ENCODE measurements at regions not wholly inside any gene's neighbourhood (a gene's known extent, or its start where the extent isn't known, plus 50 kb on each side); places are given as distances from the start of the nearest gene placed in this dataset.
"Not testable (repeated sequence)": the region's sequence is repeated elsewhere in the genome, so short reads cannot be mapped to it uniquely, and the experiment has no call there.

DNA sequence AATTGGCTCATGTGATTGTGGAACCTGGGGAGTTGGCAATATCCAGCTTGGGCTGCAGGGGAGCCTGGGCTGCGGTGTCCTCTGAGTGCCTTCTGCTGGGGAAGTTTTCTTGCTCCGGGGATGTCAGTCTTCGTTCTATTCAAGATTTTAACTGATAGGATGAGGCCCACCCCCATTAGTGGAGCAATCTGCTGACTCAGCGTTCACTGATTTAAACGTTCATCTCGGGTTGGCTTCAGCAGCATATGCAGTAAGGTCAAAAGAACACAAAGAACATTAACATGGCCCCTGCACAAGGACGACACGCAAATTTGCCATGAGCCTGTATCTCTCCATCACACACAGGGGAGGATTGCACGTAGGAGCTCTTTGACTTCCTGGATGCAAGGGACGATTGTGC is 360.6 kb upstream of the ADARB2 start:
- no peak for DNase-seq (ENCODE audit: low spot score)

DNA sequence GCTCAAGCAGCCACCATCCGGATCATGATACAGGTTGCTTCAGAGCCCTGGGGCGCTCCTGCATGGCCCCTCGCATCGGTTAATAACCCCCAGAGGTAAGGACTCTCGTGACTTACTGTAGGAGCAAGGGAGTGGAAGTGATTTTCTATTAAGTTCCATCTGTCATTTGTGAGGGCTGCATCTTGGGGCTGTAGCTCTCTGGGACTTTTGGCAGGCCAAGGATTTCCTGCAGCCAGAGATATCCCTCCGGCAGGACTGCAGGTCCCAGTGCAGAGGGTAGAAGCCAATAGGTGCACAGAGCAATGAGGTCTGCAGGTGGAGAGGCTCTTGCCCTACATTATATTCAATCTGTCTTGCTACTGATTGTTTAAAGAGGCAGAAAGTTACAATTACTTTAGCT is 356.8 kb upstream of the ADARB2 start:
- DNase-seq (ENCODE audit: low spot score): no peak

DNA sequence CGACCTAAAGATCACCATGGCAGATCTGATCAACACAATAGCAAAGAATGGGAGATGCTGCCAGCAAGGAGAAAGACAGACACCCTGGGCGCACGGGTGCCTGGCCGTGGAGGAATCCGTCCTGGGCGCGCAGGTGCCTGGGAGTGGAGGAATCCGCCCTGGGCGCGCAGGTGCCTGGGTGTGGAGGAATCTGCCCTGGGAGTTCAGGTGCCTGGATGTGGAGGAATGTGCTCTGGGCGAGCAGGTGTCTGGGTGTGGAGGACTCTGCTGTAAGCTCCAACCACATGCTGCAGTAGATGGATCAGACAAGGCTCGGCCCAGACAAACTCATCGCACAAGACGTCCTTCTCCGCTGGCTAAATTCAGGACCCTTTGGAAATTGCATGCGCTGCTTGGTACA is 346.3 kb upstream of the ADARB2 start:
- no peak for DNase-seq (ENCODE audit: low spot score)

DNA sequence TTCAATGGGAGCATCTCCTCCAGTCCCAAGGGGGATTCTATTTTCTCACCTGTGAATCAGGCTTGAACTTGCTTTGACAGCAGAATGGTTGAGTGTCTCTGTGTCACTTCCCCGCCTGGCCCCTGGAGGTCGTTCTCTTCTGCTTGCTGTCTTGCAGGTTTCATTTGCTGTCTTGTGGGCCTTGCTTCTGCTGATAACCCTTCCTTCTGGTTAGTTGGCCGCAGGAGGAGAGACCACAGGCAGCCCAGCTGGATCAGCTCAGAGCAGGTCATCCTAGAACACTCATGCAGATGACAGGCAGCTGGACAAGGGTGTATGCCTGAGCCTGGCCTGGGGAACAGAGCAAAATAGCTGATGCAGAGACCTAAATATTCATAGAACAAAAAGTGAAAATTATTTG is 344.2 kb upstream of the ADARB2 start:
- DNase-seq (ENCODE audit: low spot score): no peak

DNA sequence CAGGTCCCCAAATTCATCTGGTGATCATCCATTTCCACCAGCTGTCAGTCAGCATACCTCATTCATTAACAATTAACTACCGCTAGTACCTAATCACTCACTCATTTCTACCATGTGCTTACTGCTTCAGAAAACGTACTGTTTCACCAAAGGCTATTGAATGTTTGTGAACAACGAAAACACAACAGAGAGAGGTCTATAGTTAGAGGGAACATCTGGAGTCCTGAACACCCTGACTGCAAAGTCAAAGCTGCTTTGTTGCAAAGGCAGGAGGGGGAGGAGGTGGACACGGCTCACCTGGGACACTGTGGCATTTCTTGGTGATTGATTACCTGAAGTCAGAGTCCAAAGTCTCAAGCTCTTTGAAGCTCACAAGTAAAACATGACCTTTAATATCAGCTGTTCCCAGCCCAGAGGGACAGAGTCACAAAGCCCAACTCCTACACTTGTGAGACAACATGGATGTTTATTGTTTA is 342.3 kb upstream of the ADARB2 start:
- no peak for DNase-seq (ENCODE audit: low spot score)

DNA sequence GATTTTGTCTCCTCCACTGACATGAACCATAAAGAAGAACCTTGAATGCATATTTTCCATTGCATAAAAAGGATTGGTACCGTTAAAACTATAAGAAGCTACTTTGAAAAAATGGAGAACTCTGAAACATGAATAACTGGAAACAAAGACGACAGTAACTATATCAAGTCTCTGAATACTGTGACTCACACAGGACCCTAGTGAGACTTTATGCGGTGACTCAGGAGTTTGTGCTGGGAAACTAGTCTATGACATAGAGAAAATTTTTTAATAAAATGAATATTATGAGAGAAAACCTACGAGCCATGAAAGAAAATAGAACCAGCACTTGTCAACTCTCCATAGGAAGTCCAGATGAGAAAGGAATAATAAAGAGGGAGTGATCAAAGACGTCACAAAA is 339.9 kb upstream of the ADARB2 start:
- DNase-seq (ENCODE audit: low spot score): no peak

DNA sequence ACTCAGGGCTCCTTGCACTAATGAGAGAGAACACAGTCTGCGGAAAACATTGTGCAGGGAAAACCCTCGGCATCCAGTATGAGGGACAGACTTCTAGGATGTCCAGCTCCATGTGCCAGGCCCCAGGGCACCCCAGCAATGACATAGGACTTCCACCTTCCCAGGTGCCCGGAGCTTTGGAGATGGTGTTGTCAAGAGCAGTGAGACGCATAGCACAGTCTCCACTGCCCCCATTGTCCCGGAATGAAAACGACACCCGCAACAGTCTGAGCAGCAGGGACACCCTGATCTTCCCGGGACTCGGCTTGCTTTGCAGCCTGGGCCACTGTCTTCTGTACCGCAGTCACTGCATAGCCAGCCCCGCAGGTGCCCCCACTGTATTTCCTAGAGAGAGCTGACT is 339.2 kb upstream of the ADARB2 start:
- no peak for DNase-seq (ENCODE audit: low spot score)

DNA sequence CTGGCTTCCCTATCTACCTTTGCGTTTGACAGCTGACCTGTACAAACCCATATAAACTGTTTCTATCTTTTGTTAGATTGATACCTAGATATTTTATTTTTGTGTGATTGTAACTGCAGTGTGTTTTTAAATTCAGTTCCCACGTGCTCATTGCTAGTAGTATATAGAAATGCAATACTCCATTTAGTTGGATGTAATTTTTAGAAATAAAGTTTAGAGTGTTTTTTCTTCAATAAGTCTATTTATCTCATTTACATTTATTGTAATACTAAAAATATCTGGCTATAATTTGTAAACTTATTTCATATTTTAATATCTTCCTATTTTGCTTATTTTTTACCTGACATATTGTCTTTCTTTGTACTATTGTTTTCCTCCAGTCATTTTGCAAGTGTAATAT is 329.7 kb upstream of the ADARB2 start:
- DNase-seq (ENCODE audit: low spot score): no peak

DNA sequence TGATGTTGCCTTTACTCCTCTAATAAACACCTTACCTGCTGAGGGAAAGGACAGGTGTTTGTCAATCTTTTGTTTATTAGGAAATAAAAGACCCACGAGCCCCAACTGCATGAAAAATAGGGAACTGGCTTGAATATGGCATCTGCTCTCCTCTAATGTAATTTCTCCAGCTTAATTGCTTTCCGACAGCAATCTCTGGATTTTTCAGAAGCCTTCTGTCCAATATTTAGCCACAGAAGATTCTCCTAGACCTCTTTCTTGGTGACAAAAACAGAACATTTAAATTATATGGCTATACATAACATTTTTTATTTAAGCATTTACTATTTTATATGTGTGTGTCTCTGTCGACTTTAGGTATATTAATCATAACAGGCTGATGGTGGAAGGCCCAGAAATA is 317.4 kb upstream of the ADARB2 start:
- no peak for DNase-seq (ENCODE audit: low spot score)

DNA sequence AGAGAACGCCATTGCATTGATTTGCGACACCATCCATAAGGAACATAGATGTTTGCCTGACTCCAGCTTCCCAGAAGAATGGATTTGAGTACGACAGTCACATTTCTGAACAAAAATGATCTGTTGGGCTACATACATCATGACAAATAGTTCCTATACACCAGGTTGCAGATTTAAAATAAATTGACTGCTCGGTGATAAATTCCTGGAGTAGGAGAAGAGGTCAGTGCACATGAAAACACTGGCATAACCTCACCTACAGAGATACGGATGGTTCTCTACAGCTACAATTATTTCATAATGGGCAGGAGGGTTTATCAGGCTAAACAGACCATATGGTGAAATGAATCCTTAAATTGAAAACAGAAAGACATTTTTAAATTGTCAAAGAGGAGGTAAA is 316.5 kb upstream of the ADARB2 start:
- DNase-seq (ENCODE audit: low spot score): no peak

DNA sequence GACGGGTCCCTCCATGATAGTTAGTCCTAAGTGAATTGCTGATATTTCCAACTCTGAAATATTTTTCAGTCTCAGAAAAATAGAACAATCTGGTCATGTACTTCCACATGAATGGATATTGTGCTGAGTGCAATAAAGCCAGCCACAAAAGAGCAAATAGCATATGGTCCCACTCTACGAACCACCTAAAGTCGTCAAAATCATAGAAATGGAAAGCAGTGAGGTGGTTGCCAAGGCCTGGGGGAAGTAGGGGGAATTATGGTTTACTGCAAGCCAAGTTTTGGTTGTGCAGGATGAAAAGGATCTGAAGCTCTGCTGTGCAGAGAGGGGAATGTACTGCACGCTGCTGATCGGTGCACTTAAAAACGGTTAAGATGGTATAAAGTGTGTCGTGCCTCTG is 313.8 kb upstream of the ADARB2 start:
- no peak for DNase-seq (ENCODE audit: low spot score)

DNA sequence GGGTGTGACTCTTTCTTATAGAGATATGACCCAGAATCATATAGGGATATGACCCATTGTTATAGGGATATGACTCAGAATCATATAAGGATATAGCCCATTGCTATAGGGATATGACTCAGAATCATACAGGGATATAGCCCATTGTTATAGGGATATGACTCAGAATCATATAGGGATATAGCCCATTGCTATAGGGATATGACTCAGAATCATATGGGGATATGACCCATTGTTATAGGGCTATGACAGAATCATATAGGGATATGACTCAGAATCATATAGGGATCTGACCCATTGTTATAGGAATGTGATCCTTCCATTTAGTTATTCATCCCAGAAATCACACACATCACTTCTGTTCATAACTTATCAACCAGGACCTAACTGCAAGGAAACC is 312.2 kb upstream of the ADARB2 start:
- DNase-seq (ENCODE audit: low spot score): no peak

DNA sequence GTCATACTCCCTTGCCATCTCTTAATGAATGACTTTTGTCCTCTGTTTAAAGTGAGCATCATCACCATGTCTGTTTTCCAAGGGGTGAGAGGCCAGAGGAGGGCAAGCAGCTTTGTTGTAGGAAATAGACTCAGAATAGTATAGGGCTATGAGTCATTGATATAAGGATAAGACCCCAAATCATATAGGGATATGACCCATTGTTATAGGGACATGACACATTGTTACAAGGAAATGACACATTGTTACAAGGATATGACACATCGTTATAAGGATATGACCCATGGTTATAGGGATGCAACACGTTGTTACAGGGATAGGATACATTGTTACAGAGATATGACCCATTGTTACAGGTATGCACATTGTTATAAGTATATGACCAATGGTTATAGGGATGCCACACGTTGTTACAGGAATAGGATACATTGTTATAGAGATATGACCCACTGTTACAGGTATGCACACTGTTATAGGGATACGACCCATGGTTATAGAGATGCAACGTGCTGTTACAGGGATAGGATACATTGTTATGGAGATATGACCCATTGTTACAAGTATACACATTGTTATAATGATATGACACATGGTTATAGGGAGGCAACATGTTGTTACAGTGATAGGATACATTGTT is 311.1 kb upstream of the ADARB2 start:
- no peak for DNase-seq (ENCODE audit: low spot score)

DNA sequence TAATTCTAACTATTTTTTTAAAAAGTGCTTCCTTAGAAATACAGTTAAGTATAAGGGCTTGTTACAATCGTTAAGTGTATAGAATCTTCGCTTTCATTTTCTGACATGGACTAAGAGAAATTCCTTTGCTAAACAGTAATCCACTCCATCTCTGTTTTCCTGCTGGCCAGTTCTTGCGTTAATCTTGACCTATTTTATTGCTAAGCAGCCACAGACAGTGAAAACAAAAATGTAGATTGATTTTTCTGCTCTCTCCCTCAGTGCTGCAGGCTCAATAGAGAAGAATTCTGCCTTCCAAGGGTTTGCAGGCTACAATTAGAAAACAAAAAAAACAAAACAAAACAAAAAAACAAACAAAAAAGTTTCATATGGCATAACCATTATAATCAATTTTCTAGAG is 310.4 kb upstream of the ADARB2 start:
- DNase-seq (ENCODE audit: low spot score): no peak

DNA sequence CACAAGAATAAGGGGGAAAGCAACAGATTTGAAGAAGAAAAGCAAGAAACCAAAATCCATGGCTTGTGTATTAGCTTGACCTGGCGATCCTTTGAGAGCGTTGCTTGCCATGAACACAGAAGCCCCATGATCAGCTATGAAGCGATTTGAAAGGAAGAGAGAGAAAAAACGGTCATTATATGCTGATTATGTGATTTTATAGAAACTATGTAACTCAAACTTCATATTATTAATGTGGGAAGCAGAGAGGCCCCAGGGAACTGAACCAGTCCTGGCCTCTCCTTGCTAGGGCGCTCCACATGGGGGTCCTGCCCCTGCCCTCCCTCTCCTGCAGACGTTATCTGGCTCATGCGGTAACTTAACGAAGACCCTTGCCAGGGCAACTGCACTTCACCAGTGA is 306.1 kb upstream of the ADARB2 start:
- no peak for DNase-seq (ENCODE audit: low spot score)

DNA sequence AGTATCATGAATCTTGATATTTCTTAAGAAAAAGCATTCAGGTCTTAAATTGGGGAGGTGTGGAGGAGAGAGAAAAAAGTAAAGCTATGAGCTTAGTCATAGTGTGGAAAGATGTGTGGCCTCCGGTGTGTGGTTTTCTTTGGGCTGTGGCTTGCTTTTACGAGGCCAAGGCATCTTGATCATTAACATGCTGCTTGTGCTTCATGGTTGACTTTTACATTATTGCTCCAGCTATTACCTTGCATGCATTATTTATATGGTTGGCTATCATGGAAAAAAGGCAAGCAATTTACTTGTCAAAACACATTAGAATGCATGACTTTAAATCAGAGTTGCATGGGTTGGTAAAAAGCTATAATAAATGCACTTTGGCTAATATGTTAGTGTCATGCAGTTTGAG is 300.7 kb upstream of the ADARB2 start:
- no peak for DNase-seq (ENCODE audit: low spot score)

DNA sequence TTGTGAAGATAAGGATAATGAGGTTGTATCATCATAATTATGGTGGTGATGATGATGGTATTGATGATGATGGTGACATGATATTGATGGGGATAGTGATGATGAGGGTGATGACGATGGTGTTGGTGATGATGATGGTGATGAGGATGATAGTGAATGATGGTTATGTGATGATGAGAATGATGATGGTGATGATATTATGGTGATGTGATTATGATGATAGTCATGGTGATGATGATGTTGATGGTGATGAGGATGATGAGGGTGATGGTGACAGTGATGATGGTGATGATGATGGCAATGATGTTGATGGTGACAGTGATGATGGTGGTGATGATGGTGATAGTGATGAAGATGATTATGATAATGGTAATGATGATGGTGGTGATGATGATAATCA is 299.9 kb upstream of the ADARB2 start:
- no peak for DNase-seq (ENCODE audit: low spot score)

DNA sequence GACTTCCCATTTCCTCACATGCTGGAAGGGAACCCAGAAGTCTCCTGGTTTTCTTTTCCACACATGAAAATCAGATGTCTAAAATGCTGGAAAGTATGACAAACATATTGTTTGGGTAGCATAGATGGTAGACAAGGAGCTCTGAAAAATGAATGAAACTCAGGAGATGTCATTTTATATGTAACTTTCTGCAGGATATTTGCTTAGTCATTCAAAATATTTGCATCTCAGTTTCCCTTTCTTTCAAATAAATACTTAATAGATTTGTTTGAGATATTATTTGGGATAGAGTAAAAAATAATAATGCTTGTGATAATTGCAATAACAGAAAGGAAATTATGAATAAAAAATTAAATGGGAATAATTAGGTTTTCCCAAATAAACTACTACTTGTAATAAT is 298.9 kb upstream of the ADARB2 start:
- no peak for DNase-seq (ENCODE audit: low spot score)

DNA sequence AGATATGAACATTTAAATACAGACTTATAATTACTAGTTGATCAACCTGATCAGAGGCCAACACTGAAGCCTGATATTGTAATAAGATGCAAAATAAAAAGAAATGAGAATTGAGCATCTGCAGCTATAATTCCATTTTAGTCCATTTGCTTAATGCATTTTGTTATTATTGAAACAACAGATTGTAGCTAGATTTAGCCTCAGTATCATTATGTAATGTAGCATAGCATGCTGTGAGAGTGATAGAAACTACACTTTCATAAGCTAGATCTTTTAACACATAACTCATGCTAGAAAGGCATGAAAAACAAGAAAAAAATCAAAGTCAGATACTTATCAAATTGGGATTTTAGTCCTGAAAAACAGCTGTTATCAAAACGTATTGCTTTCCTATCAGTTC is 292.7 kb upstream of the ADARB2 start:
- no peak for DNase-seq (ENCODE audit: low spot score)

DNA sequence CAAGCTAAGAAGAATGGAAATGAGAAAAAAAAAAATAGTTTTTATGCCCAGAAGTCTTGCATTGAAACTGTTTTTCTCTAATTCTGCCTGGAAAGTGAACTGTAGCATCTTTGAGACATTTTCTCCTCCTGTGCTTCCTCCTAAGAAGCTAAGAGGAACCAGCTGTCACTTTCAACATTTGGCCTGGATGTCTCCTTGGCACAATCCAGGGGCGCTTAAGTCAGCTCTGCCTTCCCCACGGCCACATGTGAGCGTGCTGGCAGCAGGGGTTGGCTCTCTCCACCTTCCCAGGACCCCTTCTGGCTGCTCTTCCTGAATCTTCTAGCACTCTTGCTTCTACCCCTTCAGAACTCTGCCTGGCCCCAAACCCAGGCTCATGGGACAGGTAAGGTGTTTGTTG is 289.6 kb upstream of the ADARB2 start:
- no peak for DNase-seq (ENCODE audit: low spot score)

DNA sequence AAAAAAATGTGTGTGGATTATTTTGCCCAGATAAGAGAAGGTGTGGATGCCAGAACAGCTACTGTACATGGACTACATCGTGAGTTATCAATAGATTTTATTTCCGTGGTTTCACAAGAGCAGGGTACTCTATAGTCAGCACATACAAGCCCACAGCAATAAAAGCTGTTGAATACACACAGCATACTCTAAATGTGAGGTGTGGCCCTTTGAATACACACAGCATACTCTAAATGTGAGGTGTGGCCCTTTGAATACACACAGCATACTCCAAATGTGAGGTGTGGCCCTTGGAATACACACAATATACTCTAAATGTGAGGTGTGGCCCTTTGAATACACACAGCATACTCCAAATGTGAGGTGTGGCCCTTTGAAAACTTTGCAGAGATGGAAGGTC is 287.4 kb upstream of the ADARB2 start:
- DNase-seq (ENCODE audit: low spot score): not testable (repeated sequence)

DNA sequence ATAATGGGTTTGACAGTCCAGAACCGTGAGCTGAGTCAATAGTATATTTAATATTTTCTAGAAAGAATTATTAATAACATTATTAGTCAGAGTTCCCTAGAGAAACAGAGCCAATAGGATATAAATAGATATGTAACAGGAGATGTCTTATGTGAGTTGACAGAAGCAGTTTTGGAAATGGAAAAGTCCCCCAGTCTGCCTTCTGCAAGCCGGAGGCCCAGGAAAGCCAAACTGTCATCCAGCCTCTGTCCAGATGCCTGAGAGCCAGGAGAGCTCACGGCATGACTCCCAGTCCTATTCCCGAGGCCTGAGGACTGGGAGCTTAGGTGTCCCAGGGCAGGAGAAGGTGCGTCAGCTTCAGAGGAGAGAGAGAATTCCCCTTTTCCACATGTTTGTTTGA is 286.4 kb upstream of the ADARB2 start:
- no peak for DNase-seq (ENCODE audit: low spot score)

DNA sequence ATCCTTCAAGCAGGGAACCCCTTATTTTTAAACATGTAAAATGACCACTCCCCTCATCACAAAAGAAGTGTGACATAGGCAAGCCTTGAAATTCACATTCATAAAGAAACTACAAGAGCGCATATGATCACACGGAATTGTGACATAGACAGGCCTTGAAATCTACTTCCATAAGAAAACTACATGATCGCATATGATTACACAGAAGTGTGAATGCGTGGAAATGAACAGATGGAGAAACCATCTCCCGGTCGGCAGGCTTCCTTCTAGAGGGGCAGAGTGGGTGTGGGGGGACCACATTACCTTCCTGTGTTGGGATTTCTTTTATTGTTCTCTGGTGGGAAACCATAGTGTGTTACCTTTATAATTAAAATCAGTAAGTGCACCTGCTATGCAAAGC is 285.1 kb upstream of the ADARB2 start:
- no peak for DNase-seq (ENCODE audit: low spot score)

DNA sequence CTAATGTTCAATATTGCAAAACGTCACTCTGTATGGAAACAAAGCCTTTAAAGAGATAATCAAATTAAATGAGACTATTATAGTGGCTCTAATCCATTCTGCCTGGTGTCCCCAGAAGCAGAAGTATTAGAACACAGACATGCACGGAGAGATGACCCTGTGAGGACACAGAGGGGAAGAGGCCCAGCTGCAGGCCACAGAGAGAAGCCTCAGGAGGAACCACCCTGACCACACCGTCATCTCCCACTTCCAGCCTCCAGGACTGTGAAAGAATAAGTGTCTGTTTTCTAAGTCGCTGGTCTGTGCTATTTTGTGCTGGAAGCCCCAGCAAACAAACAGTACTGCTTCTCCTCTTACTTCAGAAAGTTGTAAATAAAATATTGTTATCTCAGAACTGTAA is 283.5 kb upstream of the ADARB2 start:
- DNase-seq (ENCODE audit: low spot score): no peak

DNA sequence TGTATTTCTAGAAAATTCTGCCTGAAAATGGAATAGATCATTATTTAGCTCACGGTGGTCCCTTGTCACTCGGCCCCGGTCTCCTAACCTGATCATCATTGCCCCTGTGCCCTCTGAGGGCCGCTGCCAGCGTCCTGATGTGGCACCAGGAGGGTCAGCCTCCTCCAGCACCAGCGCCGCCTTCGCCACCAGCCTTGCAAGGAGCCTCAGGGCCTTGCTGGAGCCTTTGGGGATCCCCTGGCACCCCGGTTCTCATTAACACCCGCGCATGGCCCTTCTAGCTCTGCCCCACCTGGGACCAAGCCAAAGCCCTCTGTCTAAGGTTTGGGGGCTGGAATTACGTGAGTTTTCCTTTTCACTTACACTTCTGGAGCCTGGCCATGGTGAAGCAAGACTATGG is 282.5 kb upstream of the ADARB2 start:
- DNase-seq (ENCODE audit: low spot score): no peak
